GM19468 (cell line): ENCODE measurements at regions not wholly inside any gene's neighbourhood (a gene's known extent, or its start where the extent isn't known, plus 50 kb on each side); places are given as distances from the start of the nearest gene placed in this dataset.
"Not testable (repeated sequence)": the region's sequence is repeated elsewhere in the genome, so short reads cannot be mapped to it uniquely, and the experiment has no call there.

Experiments used
- ATAC-seq: cut with Tn5 transposase; IDR thresholded peaks from one replicate; pipeline ENCODE4 v1.9.1; 2021; ENCODE audit warnings: mild to moderate bottlenecking, moderate library complexity, moderate number of reproducible peaks; ENCODE audit not compliant: unreplicated experiment; ENCODE audit errors: extremely low read depth

DNA sequence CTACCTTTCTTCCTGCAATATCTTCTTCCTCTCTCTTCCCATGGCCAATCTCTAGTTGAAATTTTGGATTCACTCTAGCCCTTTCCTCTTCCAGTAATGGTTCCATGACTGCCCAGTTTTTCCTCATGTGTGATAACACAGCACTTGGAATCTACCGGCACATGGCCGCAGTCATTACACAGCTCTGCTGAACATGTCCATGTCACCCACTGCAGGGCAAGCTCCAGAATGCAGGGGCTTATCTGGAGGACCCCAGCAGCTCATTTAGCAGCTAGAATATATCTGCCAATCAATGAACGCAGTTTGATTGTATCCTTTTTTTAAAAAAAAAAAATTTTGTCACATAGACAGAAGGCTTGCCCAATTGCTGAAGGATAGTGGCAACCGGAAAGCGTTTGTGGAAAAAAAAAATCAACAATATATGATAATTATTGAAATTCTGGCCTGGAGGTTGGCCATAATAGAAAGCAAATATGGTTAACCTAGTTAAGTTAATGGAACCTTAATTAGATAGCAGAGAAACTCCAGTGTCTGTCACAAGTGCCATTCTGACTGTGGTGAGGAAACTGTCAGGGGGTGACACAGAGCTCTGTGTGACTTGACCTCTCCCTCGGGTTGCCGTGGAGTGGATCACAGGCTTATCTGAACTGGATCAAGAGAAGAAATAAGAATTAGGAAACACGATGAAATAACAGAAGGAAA lies 426.7 kb downstream of the LIG4 start:
- ATAC-seq: no peak

GRCh38 chr13:107782646-107783045 lies 432.7 kb downstream of the LIG4 start:
- ATAC-seq: not testable (repeated sequence)

GRCh38 chr13:107778094-107778493 lies 437.2 kb downstream of the LIG4 start:
- ATAC-seq: no peak

- no peak for ATAC-seq
Observed at GRCh38 chr13:107770541-107770940, 444.8 kb downstream of the LIG4 start.

GRCh38 chr13:107767119-107767518 lies 448.2 kb downstream of the LIG4 start:
- ATAC-seq: no peak

GRCh38 chr13:107765724-107766401 lies 449.5 kb downstream of the LIG4 start:
- ATAC-seq: no peak

- ATAC-seq: no peak
Observed at GRCh38 chr13:107764046-107764445, 451.3 kb downstream of the LIG4 start.

GRCh38 chr13:107753748-107754147 lies 461.6 kb downstream of the LIG4 start:
- no peak for ATAC-seq

DNA sequence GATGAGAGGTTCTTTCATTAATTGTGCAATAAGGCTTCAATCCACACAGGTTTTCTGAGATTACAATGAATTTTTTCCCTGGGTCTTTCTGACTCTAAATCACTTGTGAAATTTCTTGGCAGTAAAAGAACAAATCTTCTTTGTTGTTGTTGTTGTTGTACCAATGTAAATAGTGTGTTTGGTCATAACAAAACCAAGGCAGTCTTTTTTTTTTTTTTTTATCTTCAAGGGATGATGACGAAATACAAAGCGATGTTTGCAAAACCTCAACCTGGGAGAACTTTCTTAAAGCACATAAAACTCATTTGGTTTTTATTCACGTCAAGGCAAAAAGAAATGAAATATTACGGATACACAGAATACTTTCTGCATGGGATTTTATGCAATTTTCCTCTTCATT lies 462.0 kb downstream of the LIG4 start:
- ATAC-seq: no peak

- ATAC-seq: no peak
Observed at GRCh38 chr13:107743983-107744382, 471.4 kb downstream of the LIG4 start.

GRCh38 chr13:107743526-107743925 lies 471.8 kb downstream of the LIG4 start:
- no peak for ATAC-seq

- ATAC-seq: no peak
Observed at GRCh38 chr13:107743100-107743499, 472.2 kb downstream of the LIG4 start.

DNA sequence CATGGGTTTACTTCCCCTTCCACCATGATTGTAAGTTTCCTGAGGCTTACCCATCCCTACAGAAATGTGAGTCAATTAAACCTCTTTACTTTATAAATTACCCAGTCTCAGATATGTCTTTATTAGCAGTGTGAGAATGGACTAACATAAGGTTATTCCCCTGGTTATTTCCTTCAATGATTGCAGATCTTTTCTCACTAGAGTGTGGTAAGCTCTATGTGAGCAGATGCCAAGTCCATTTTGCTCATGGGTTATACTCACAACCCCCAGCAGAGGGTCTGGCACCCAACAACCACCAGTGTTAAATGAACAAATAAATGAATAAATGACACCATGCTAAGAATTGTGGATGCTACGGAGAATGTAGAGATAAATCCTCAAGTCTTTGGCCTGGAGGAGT lies 472.8 kb downstream of the LIG4 start:
- ATAC-seq: no peak

DNA sequence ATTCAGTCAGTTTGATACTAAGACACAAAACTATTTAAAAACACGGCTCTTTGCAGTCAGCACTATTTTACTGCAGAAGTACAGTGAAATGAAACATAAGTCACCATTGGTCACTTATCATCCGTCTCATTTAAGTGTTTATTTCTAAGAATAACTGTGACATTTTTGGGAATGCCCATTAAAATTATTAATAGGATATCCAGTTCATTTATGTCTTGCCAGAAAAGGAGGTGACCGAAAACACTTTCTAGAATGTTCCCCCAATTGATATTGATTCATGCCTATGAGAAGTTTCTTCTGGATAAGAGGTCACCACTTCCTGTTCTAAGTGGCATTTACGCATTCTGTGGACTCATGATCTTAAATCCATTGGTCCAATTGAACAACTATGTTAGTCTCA lies 477.3 kb downstream of the LIG4 start:
- ATAC-seq: no peak

- ATAC-seq: no peak
Observed at GRCh38 chr13:107736731-107737130, 478.6 kb downstream of the LIG4 start.

DNA sequence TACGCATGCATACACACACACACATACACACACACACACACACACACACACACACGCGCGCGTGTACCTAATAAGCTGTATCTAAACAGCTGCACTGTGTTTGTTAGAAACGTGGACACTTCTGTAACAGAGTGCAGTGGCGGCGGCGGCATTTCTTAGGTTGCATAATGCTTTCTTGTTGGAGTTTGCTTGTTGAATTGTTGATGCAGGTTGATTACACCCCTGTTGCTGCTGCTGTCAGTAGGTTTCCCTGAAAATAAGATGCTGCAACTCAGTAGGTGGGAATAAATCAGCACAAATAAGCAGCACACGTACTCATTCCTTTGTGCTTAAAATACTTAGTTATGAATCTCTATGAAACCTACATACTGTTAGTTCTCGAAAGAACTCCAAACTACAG lies 479.2 kb downstream of the LIG4 start:
- no peak for ATAC-seq

DNA sequence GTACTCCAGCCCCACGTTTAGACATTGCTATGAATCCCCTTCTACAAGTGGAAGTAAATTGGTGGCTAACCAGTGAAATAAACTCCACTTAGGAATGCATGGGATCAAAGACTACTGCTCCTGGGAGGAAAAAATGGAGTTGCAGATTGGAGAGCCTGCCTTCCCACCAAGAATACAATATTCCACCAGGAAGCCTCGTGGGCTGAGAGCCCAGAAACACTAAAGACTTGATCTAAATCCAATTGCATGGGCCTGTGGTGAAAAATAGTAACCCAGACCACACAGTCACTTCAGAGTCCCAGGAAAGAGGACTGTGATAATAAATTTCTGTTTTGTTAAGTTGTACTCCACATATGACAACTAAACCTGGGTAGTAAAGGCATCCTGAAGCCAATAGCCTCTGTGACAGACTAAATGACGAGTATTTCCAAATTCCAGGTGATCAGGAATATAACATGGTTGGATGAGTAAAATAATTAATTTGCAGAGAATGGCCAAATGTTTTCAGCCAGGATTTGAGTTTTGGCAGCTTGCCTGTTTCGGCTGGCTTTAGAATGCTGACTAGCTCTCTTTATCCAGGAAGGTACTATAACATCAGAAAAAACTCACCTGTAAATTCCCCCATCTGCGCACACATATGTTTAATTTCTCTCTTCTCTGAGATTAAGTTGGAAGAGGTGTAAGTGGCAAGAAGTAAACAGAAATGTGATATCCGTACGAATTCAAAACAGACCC lies 480.3 kb downstream of the LIG4 start:
- no peak for ATAC-seq

GRCh38 chr13:107733276-107733675 lies 482.1 kb downstream of the LIG4 start:
- no peak for ATAC-seq

GRCh38 chr13:107730813-107731212 lies 484.5 kb downstream of the LIG4 start:
- ATAC-seq: no peak

DNA sequence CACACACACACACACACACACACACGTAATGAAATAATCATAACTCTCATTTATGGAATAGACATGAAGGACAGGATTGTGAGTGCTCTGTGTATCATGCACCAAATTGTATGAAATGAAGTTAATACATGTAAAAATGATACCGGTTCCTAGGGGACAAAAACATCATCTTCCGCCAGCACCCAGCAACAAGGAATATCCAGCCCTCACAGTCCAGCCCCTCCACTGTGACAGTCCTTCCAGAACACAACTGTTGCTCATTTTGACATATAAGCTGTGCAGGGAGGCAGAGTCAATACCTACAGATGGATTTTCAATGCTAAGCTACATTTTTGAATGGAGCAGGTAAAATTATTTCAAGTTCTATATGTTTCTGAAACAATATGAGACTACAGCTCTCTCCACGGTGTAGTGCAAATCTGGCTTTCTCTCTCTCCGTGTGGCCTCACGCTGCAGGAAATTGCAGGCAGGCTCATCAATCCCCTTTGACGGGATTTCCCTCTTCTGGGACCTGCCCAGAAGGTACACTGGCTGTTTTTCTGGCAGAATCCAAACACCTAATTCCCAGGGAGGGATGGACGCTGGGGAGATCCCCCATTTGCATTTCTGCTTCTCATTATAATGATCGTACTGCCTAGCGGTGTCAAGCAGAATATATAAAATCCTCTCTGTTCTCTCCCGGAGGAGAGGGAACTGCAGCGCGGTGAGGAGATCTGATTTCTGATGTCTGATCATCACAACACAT lies 494.0 kb downstream of the LIG4 start:
- no peak for ATAC-seq

DNA sequence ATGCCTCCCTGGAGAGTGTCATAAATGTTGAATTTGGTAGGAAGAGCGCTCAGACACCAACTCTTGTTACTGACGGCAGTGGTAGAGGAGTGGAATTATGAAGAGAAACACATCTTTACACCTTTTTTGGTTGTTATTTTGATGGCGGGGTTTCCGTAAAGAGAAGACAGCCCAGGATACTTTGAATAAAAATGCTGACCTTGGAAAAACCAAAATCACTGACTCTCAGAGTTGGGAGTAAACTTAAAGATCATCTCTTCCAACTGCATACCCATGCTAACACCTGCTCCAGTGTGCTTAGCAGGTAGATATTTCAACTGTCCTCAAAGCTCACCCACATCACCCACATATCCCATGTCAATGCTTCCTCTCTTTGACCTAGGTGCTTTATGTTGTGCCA lies 498.6 kb downstream of the LIG4 start:
- ATAC-seq: no peak
